DND-41 (cell line): ENCODE measurements at regions not wholly inside any gene's neighbourhood (a gene's known extent, or its start where the extent isn't known, plus 50 kb on each side); places are given as distances from the start of the nearest gene placed in this dataset.

Experiments used
- ATAC-seq: fragments of 200-7000 bp; cut with Tn5 transposase; 3 replicates; pipeline ENCODE4 v1.9.1; 2021; ENCODE audit warnings: low read depth; ENCODE audit not compliant: insufficient read depth
- DNase-seq: peaks from one replicate; pipeline ENCODE4 v3.0.0-alpha.2; 2020
- H2AFZ ChIP-seq: 2 replicates; pipeline ENCODE4 v1.6.0; 2012; ENCODE audit warnings: low read depth, low read length
- H3K27ac ChIP-seq: 2 replicates; pipeline ENCODE4 v1.5.1; 2012; ENCODE audit warnings: low read length, inconsistent platforms
- H3K27me3 ChIP-seq: fragments of 200-600 bp; sonication (generic); 2 replicates; pipeline ENCODE4 v1.6.0; 2012; ENCODE audit warnings: low read length, mild to moderate bottlenecking, inconsistent platforms; ENCODE audit not compliant: insufficient read depth, poor library complexity
- H3K36me3 ChIP-seq: 2 replicates; pipeline ENCODE4 v1.5.1; 2012; ENCODE audit warnings: low read length, inconsistent platforms; ENCODE audit not compliant: insufficient read depth
- H3K4me1 ChIP-seq: 2 replicates; pipeline ENCODE4 v1.5.1; 2012; ENCODE audit warnings: mild to moderate bottlenecking, low read length; ENCODE audit not compliant: insufficient read depth
- H3K4me2 ChIP-seq: 2 replicates; pipeline ENCODE4 v1.6.0; 2012; ENCODE audit warnings: mild to moderate bottlenecking, moderate library complexity, low read length, inconsistent platforms; ENCODE audit not compliant: insufficient read depth
- H3K4me3 ChIP-seq, 2 experiments: fragments of 200-600 bp in 1 of 2; shearing (Covaris generic) in 1 of 2; 2 replicates each; pipeline ENCODE4 v1.5.1; 2012 to 2016; ENCODE audit warnings: inconsistent platforms in 2 of 2, low read length in 2 of 2, mild to moderate bottlenecking in 2 of 2, low read depth in 1 of 2, moderate library complexity in 1 of 2
- H3K79me2 ChIP-seq: 2 replicates; pipeline ENCODE4 v1.6.0; 2012; ENCODE audit warnings: low read length, inconsistent platforms; ENCODE audit not compliant: insufficient read depth
- H3K9ac ChIP-seq: 2 replicates; pipeline ENCODE4 v1.6.0; 2012; ENCODE audit warnings: low read depth, mild to moderate bottlenecking, inconsistent platforms, low read length, moderate library complexity
- H3K9me3 ChIP-seq: 2 replicates; pipeline ENCODE4 v1.5.1; 2012; ENCODE audit warnings: low read length, moderate library complexity, mild to moderate bottlenecking, inconsistent platforms; ENCODE audit not compliant: insufficient read depth, severe bottlenecking
- H4K20me1 ChIP-seq: 2 replicates; pipeline ENCODE4 v1.6.0; 2012; ENCODE audit warnings: low read length; ENCODE audit not compliant: insufficient read depth
- EZH2 ChIP-seq: IDR thresholded peaks from 3 replicates; pipeline ENCODE4 v1.6.1; 2012; ENCODE audit warnings: borderline replicate concordance, low read depth, mild to moderate bottlenecking, moderate library complexity, low read length, inconsistent platforms; ENCODE audit not compliant: severe bottlenecking
- TF ChIP-seq, protein P1 (sequence below): IDR thresholded peaks from 2 replicates; pipeline ENCODE4 v1.5.1; 2012; ENCODE audit warnings: borderline replicate concordance, low read length, moderate library complexity, mild to moderate bottlenecking; ENCODE audit not compliant: poor library complexity, severe bottlenecking; ENCODE audit errors: extremely low read depth

GRCh38 chr6:91626911-91627310, 1040.0 kb upstream of the MAP3K7 start:
- H3K9me3 ChIP-seq: no peaks in the 10 kb centered on the region
- no peak overlapping the region for H3K4me3 ChIP-seq
- no peak for TF ChIP-seq EZH2
- H3K79me2 ChIP-seq: no peaks in the 10 kb centered on the region
- no peak for DNase-seq
- no peak for ATAC-seq
- H2AFZ ChIP-seq: no peak overlapping the region
- H3K36me3 ChIP-seq: no peaks in the 10 kb centered on the region
- H3K27me3 ChIP-seq: no peaks in the 10 kb centered on the region
- no peak overlapping the region for H3K4me2 ChIP-seq
- no peaks in the 10 kb centered on the region for H3K4me1 ChIP-seq
- H4K20me1 ChIP-seq: no peaks in the 10 kb centered on the region
- no peak overlapping the region for H3K27ac ChIP-seq
- H3K9ac ChIP-seq: no peak overlapping the region

GRCh38 chr6:91613481-91613880, 1026.6 kb upstream of the MAP3K7 start:
- DNase-seq (no peak), ATAC-seq (no peak)
- Histone ChIP-seq H3K36me3 (no peaks in the 10 kb centered on the region), H4K20me1 (no peaks in the 10 kb centered on the region), H3K4me1 (no peaks in the 10 kb centered on the region), H3K27me3 (no peaks in the 10 kb centered on the region), H3K4me2 (no peak overlapping the region), H3K27ac (no peak overlapping the region), H3K9ac (no peak overlapping the region), H3K9me3 (no peaks in the 10 kb centered on the region), H2AFZ (no peak overlapping the region), H3K79me2 (no peaks in the 10 kb centered on the region), H3K4me3 (no peak overlapping the region)
- no peak for TF ChIP-seq EZH2
- TF ChIP-seq, protein P1, sequence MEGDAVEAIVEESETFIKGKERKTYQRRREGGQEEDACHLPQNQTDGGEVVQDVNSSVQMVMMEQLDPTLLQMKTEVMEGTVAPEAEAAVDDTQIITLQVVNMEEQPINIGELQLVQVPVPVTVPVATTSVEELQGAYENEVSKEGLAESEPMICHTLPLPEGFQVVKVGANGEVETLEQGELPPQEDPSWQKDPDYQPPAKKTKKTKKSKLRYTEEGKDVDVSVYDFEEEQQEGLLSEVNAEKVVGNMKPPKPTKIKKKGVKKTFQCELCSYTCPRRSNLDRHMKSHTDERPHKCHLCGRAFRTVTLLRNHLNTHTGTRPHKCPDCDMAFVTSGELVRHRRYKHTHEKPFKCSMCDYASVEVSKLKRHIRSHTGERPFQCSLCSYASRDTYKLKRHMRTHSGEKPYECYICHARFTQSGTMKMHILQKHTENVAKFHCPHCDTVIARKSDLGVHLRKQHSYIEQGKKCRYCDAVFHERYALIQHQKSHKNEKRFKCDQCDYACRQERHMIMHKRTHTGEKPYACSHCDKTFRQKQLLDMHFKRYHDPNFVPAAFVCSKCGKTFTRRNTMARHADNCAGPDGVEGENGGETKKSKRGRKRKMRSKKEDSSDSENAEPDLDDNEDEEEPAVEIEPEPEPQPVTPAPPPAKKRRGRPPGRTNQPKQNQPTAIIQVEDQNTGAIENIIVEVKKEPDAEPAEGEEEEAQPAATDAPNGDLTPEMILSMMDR: no peak

GRCh38 chr6:91611190-91611589, 1024.3 kb upstream of the MAP3K7 start:
- H4K20me1 ChIP-seq: no peaks in the 10 kb centered on the region
- DNase-seq (no peak), ATAC-seq (no peak)
- no peak for TF ChIP-seq EZH2
- TF ChIP-seq, protein P1: no peak
- H3K79me2 ChIP-seq: no peaks in the 10 kb centered on the region
- H3K4me1 ChIP-seq: no peaks in the 10 kb centered on the region
- H2AFZ ChIP-seq: no peak overlapping the region
- H3K27ac ChIP-seq: no peak overlapping the region
- no peak overlapping the region for H3K4me2 ChIP-seq
- H3K9ac ChIP-seq: no peak overlapping the region
- H3K36me3 ChIP-seq: no peaks in the 10 kb centered on the region
- H3K4me3 ChIP-seq: no peak overlapping the region
- H3K9me3 ChIP-seq: no peaks in the 10 kb centered on the region
- no peaks in the 10 kb centered on the region for H3K27me3 ChIP-seq

- Histone ChIP-seq H3K36me3 (no peaks in the 10 kb centered on the region), H3K27me3 (no peaks in the 10 kb centered on the region), H2AFZ (no peak overlapping the region), H3K4me2 (no peak overlapping the region), H3K79me2 (no peaks in the 10 kb centered on the region), H3K4me1 (no peaks in the 10 kb centered on the region), H3K9me3 (no peaks in the 10 kb centered on the region), H3K27ac (no peak overlapping the region), H3K4me3 (no peak overlapping the region), H4K20me1 (no peaks in the 10 kb centered on the region), H3K9ac (no peak overlapping the region)
- ATAC-seq (no peak), DNase-seq (no peak)
- no peak for TF ChIP-seq EZH2
- TF ChIP-seq, protein P1: no peak
Measured at GRCh38 chr6:91608428-91608827, 1021.6 kb upstream of the MAP3K7 start.
